SK-N-MC (cell line): ENCODE measurements at regions not wholly inside any gene's neighbourhood (a gene's known extent, or its start where the extent isn't known, plus 50 kb on each side); places are given as distances from the start of the nearest gene placed in this dataset.

Experiments
- EZH2 ChIP-seq: fragments of 200-600 bp; sonication (generic); IDR thresholded peaks from one replicate; pipeline ENCODE4 v1.6.1; 2017; ENCODE audit warnings: antibody characterized with exemption
- POLR2AphosphoS5 ChIP-seq: IDR thresholded peaks from 2 replicates; pipeline ENCODE4 v1.6.1; 2012; ENCODE audit warnings: mild to moderate bottlenecking, low read depth, low read length, borderline replicate concordance

GRCh38 chr1:19010995-19011844 is 54.7 kb upstream of the IFFO2 start:
- TF ChIP-seq POLR2AphosphoS5 (no peak), EZH2 (no peak)
